ENCODE measurements at regions not wholly inside any gene's neighbourhood (a gene's known extent, or its start where the extent isn't known, plus 50 kb on each side); places are given as distances from the start of the nearest gene placed in this dataset.
"Not testable (repeated sequence)": the region's sequence is repeated elsewhere in the genome, so short reads cannot be mapped to it uniquely, and the experiment has no call there.

DNA sequence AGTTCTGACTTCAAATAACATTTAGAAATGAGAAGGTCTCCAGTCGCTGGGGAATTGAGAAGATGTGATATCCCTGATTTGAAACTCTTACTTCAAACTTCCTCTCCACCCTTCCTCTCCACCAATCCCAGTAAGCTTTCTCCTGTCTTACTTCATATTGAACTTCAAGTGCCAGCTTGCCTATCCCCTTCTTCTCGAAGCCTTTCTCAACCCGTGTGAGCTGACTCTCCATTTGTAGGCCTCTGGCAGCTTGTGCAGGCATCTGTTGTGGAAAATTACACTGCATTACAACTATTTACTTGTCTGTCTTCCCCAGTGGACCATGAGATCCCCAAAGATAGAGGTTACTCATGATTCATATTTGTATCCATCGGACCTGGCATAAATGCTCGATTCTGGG lies 280.8 kb upstream of the CDH5 start:
- peaks cover 0 to 12% (median 5%) of the 10 kb centered on the region in 5 donors for H3K27me3 Mint-ChIP-seq
- POLR2A ChIA-PET = no interaction called here
- no peaks in the 10 kb centered on the region for H3K36me3 ChIP-seq (ENCODE audit: control insufficient read depth in 2 of 3, insufficient read depth in 3 of 3, low read length in 3 of 3)
- H3K4me3 Mint-ChIP-seq = no peak overlapping the region
- CTCF ChIA-PET = no interaction called here
- ATAC-seq (no peak), DNase-seq (no peak)
- H3K36me3 Mint-ChIP-seq = no peaks in the 10 kb centered on the region
- no peak overlapping the region for H3K27ac ChIP-seq (ENCODE audit: low read depth, low read length)
- no peaks in the 10 kb centered on the region for H3K27me3 ChIP-seq (ENCODE audit: control insufficient read depth in 2 of 2, insufficient read depth in 2 of 2, low read length in 2 of 2)
- H3K9me3 ChIP-seq (ENCODE audit: control insufficient read depth in 2 of 3, low read length in 3 of 3) = no peaks in the 10 kb centered on the region
- H3K9me3 Mint-ChIP-seq = peaks cover 0 to 6% (median 0%) of the 10 kb centered on the region in 11 donors
- peaks cover 0 to 1% (median 0%) of the 10 kb centered on the region in 7 donors for H3K4me1 Mint-ChIP-seq
- intact Hi-C loops (cut with micrococcal nuclease) = no loop called here
- H3K4me3 ChIP-seq (ENCODE audit: low read length) = no peak overlapping the region
- no peak overlapping the region for H3K27ac Mint-ChIP-seq
- H3K4me1 ChIP-seq (ENCODE audit: control insufficient read depth in 2 of 2, insufficient read depth in 2 of 2, low read length in 2 of 2) = no peaks in the 10 kb centered on the region

DNA sequence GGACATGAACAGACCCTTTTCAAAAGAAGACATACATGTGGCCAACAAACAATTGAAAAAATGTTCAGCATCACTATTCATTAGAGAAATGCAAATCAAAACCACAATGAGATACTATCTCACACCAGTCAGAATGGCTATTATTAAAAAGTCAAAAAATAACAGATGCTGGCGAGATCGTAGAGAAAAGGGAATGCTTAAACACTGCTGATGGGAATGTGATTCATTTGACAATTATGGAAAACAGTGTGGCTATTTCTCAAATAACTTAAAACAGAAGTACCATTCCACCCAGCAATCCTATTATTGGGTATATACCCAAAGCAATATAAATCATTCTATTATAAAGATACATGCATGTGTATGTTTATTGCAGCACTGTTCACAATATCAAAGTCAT lies 281.8 kb upstream of the CDH5 start:
- CTCF ChIA-PET; H3K4me1 ChIP-seq (ENCODE audit: control insufficient read depth in 2 of 2, insufficient read depth in 2 of 2, low read length in 2 of 2); H3K27ac Mint-ChIP-seq; H3K9me3 Mint-ChIP-seq; H3K27ac ChIP-seq (ENCODE audit: low read depth, low read length); POLR2A ChIA-PET; intact Hi-C loops (cut with micrococcal nuclease); H3K36me3 Mint-ChIP-seq; H3K9me3 ChIP-seq (ENCODE audit: control insufficient read depth in 2 of 3, low read length in 3 of 3); ATAC-seq; H3K4me3 ChIP-seq (ENCODE audit: low read length); DNase-seq; H3K27me3 ChIP-seq (ENCODE audit: control insufficient read depth in 2 of 2, insufficient read depth in 2 of 2, low read length in 2 of 2); H3K4me3 Mint-ChIP-seq; H3K36me3 ChIP-seq (ENCODE audit: control insufficient read depth in 2 of 3, insufficient read depth in 3 of 3, low read length in 3 of 3); H3K4me1 Mint-ChIP-seq: not testable (repeated sequence)
- H3K27me3 Mint-ChIP-seq = peaks cover 4 to 12% (median 10%) of the 10 kb centered on the region in 5 donors

DNA sequence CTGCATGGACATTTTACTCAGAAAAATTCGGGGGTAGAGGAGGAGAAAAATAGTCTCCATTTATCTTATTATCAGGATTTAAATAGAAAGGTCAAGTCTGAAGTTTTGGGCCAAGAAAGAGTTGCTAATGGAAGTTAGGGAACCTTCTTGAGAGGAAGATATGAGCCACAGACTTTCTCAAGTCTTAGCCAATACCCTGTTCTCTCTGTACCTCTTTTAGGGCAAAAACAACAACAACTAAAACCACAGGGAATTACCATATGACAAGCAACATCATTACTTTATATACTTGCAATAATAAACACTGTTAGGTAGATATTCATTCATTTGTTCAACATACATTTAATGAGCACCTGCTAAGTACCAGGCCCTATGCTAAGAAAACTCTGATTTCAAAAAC lies 282.2 kb upstream of the CDH5 start:
- no peaks in the 10 kb centered on the region for H3K9me3 ChIP-seq (ENCODE audit: control insufficient read depth in 2 of 3, low read length in 3 of 3)
- no peak overlapping the region for H3K4me3 ChIP-seq (ENCODE audit: low read length)
- ATAC-seq = no peak
- H3K27me3 ChIP-seq (ENCODE audit: control insufficient read depth in 2 of 2, insufficient read depth in 2 of 2, low read length in 2 of 2) = no peaks in the 10 kb centered on the region
- Mint-ChIP-seq H3K4me3 (no peak overlapping the region), H3K27ac (no peak overlapping the region), H3K36me3 (no peaks in the 10 kb centered on the region), H3K4me1 (peaks cover 0 to 1% (median 0%) of the 10 kb centered on the region in 7 donors), H3K27me3 (peaks cover 4 to 12% (median 11%) of the 10 kb centered on the region in 5 donors), H3K9me3 (peaks cover 0 to 6% (median 0%) of the 10 kb centered on the region in 11 donors)
- POLR2A ChIA-PET = no interaction called here
- no peak for DNase-seq
- H3K4me1 ChIP-seq (ENCODE audit: control insufficient read depth in 2 of 2, insufficient read depth in 2 of 2, low read length in 2 of 2) = no peaks in the 10 kb centered on the region
- H3K27ac ChIP-seq (ENCODE audit: low read depth, low read length) = no peak overlapping the region
- no peaks in the 10 kb centered on the region for H3K36me3 ChIP-seq (ENCODE audit: control insufficient read depth in 2 of 3, insufficient read depth in 3 of 3, low read length in 3 of 3)
- CTCF ChIA-PET = no interaction called here
- intact Hi-C loops (cut with micrococcal nuclease) = no loop called here

DNA sequence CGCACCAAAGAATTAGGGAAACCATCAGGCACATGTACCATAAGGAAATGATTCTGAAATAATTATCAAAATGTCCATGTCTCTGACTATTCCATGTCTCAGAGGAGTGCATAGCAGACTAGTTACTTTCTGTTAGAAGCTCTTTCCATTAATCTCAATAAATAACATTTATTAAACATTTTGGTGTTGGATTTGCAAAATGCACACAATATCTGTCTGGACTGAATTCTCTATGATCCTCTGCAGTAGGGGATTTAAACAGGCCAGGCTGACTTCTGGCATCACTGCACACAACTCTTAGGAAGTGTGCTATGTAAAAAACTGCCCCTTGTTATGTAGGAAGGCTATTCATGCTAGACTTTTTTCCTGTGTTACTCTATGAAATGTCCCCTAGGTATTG lies 283.3 kb upstream of the CDH5 start:
- H3K4me1 Mint-ChIP-seq = peaks cover 0 to 1% (median 0%) of the 10 kb centered on the region in 7 donors
- intact Hi-C loops (cut with micrococcal nuclease) = no loop called here
- H3K27me3 Mint-ChIP-seq = peaks cover 4 to 23% (median 14%) of the 10 kb centered on the region in 5 donors
- Histone ChIP-seq H3K27me3 (ENCODE audit: control insufficient read depth in 2 of 2, insufficient read depth in 2 of 2, low read length in 2 of 2) (no peaks in the 10 kb centered on the region), H3K9me3 (ENCODE audit: control insufficient read depth in 2 of 3, low read length in 3 of 3) (no peaks in the 10 kb centered on the region), H3K27ac (ENCODE audit: low read depth, low read length) (no peak overlapping the region), H3K4me3 (ENCODE audit: low read length) (no peak overlapping the region), H3K36me3 (ENCODE audit: control insufficient read depth in 2 of 3, insufficient read depth in 3 of 3, low read length in 3 of 3) (no peaks in the 10 kb centered on the region), H3K4me1 (ENCODE audit: control insufficient read depth in 2 of 2, insufficient read depth in 2 of 2, low read length in 2 of 2) (no peaks in the 10 kb centered on the region)
- H3K4me3 Mint-ChIP-seq = no peak overlapping the region
- CTCF ChIA-PET = no interaction called here
- no peak overlapping the region for H3K27ac Mint-ChIP-seq
- peaks cover 0 to 6% (median 0%) of the 10 kb centered on the region in 11 donors for H3K9me3 Mint-ChIP-seq
- no peaks in the 10 kb centered on the region for H3K36me3 Mint-ChIP-seq
- ATAC-seq = no peak
- no peak for DNase-seq
- POLR2A ChIA-PET = no interaction called here

DNA sequence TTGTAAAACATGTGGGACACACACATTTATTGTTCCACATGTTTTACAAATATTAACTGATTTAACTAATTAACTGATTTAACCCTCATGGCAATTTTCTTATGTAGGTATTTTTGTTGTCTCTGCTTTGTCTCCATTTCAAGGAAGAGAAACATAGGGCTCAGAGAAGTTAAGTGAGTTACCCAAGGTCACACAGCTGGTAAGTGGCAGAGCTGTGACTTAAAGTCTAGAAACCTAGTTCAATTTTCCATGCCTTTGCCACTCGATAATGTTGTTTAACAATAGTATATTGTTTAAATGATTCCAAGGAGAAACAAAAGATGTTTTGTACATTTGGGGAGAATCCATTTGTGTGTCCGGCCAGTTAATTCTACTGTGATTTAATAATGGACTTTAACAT lies 284.1 kb upstream of the CDH5 start:
- Histone ChIP-seq H3K9me3 (ENCODE audit: control insufficient read depth in 2 of 3, low read length in 3 of 3) (no peaks in the 10 kb centered on the region), H3K36me3 (ENCODE audit: control insufficient read depth in 2 of 3, insufficient read depth in 3 of 3, low read length in 3 of 3) (no peaks in the 10 kb centered on the region), H3K27ac (ENCODE audit: low read depth, low read length) (no peak overlapping the region), H3K27me3 (ENCODE audit: control insufficient read depth in 2 of 2, insufficient read depth in 2 of 2, low read length in 2 of 2) (no peaks in the 10 kb centered on the region), H3K4me3 (ENCODE audit: low read length) (no peak overlapping the region), H3K4me1 (ENCODE audit: control insufficient read depth in 2 of 2, insufficient read depth in 2 of 2, low read length in 2 of 2) (no peaks in the 10 kb centered on the region)
- ChIA-PET CTCF (no interaction called here), POLR2A (no interaction called here)
- intact Hi-C loops (cut with micrococcal nuclease) = no loop called here
- H3K4me1 Mint-ChIP-seq = peaks cover 0 to 1% (median 0%) of the 10 kb centered on the region in 7 donors
- peaks cover 0 to 6% (median 0%) of the 10 kb centered on the region in 11 donors for H3K9me3 Mint-ChIP-seq
- ATAC-seq = no peak
- no peak overlapping the region for H3K4me3 Mint-ChIP-seq
- H3K36me3 Mint-ChIP-seq = no peaks in the 10 kb centered on the region
- no peak for DNase-seq
- no peak overlapping the region for H3K27ac Mint-ChIP-seq
- H3K27me3 Mint-ChIP-seq = peaks cover 4 to 23% (median 15%) of the 10 kb centered on the region in 5 donors

DNA sequence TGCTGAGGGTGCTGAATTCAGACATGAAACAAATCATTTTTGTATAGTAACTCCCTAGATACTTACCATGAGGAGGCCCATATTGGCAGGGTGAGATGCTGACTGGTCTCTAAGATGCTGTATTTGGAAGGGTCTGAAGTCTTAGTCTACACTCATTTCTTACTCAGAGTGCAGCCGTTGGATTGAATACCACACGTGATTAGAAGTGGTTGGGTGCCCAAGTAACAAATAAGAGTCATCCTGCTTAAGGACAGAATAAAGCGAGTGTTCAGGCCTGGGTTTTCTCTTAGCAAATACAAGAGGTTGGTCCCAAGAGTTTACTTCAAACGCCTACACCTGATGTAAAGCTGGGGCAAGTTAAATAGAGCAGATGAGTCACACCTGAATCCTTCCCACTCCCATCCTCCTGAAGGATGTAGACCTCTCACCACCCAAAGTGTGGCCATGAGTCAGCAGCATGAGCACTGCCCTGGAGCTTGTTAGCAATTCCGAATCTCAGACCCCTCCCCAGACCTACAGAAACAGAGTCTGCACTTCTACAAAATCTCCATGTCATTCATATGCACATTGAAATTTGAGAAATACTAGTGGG lies 284.6 kb upstream of the CDH5 start:
- ChIA-PET POLR2A (no interaction called here), CTCF (no interaction called here)
- Mint-ChIP-seq H3K4me1 (peaks cover 0 to 1% (median 0%) of the 10 kb centered on the region in 7 donors), H3K27me3 (peaks cover 4 to 23% (median 12%) of the 10 kb centered on the region in 5 donors), H3K27ac (no peak overlapping the region), H3K36me3 (no peaks in the 10 kb centered on the region), H3K9me3 (peaks cover 0 to 5% (median 0%) of the 10 kb centered on the region in 11 donors), H3K4me3 (no peak overlapping the region)
- ATAC-seq (no peak), DNase-seq (no peak)
- no peaks in the 10 kb centered on the region for H3K27me3 ChIP-seq (ENCODE audit: control insufficient read depth in 2 of 2, insufficient read depth in 2 of 2, low read length in 2 of 2)
- H3K36me3 ChIP-seq (ENCODE audit: control insufficient read depth in 2 of 3, insufficient read depth in 3 of 3, low read length in 3 of 3) = no peaks in the 10 kb centered on the region
- H3K9me3 ChIP-seq (ENCODE audit: control insufficient read depth in 2 of 3, low read length in 3 of 3) = no peaks in the 10 kb centered on the region
- no peaks in the 10 kb centered on the region for H3K4me1 ChIP-seq (ENCODE audit: control insufficient read depth in 2 of 2, insufficient read depth in 2 of 2, low read length in 2 of 2)
- no peak overlapping the region for H3K4me3 ChIP-seq (ENCODE audit: low read length)
- intact Hi-C loops (cut with micrococcal nuclease) = no loop called here
- H3K27ac ChIP-seq (ENCODE audit: low read depth, low read length) = no peak overlapping the region

DNA sequence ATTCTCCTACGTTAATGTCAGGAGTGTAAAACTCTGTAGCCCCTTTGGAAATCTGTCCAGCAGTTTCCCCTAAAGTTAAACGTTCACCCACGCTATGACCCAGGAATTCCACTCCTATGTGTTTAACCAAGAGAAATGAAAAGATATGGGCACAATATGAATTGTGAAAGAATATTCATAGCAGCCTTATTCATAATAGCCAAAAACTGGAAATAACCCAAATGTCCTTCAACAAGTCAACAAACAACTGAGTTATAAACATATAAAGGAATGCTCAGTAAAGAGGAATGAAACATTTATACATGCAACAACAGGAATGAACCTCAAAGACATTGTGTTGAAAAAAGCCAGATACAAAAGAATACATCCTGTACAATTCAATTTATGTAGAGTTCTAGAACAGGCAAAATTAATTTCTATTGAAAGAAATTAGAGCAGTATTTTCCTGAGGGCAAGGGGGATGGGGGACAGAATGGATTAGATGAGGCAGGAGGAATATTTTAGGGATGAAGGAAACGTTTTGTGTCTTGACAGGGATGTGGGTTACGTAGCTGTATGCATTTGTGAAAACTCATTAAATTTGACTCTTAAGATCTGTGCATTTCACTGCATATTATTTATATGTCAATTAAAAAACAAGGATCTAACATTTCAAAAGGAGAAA lies 286.7 kb upstream of the CDH5 start:
- no peak overlapping the region for H3K27ac ChIP-seq (ENCODE audit: low read depth, low read length)
- H3K4me1 ChIP-seq (ENCODE audit: control insufficient read depth in 2 of 2, insufficient read depth in 2 of 2, low read length in 2 of 2) = no peaks in the 10 kb centered on the region
- H3K27me3 Mint-ChIP-seq = peaks cover 4 to 32% (median 17%) of the 10 kb centered on the region in 5 donors
- ChIA-PET POLR2A (no interaction called here), CTCF (no interaction called here)
- DNase-seq = no peak
- no peaks in the 10 kb centered on the region for H3K36me3 ChIP-seq (ENCODE audit: control insufficient read depth in 2 of 3, insufficient read depth in 3 of 3, low read length in 3 of 3)
- no peaks in the 10 kb centered on the region for H3K9me3 ChIP-seq (ENCODE audit: control insufficient read depth in 2 of 3, low read length in 3 of 3)
- no peak overlapping the region for H3K4me3 ChIP-seq (ENCODE audit: low read length)
- H3K4me1 Mint-ChIP-seq = no peaks in the 10 kb centered on the region
- no peaks in the 10 kb centered on the region for H3K27me3 ChIP-seq (ENCODE audit: control insufficient read depth in 2 of 2, insufficient read depth in 2 of 2, low read length in 2 of 2)
- H3K27ac Mint-ChIP-seq = no peak overlapping the region
- H3K4me3 Mint-ChIP-seq = no peak overlapping the region
- no peaks in the 10 kb centered on the region for H3K36me3 Mint-ChIP-seq
- intact Hi-C loops (cut with micrococcal nuclease) = no loop called here
- no peak for ATAC-seq
- H3K9me3 Mint-ChIP-seq = peaks cover 0 to 4% (median 0%) of the 10 kb centered on the region in 11 donors

Measured in naive thymus-derived CD4-positive, alpha-beta T cell (primary cell).